ENCODE measurements at regions not wholly inside any gene's neighbourhood (a gene's known extent, or its start where the extent isn't known, plus 50 kb on each side); places are given as distances from the start of the nearest gene placed in this dataset.

- DNase-seq (ENCODE audit: low read depth) = no peak
- no peak for TF ChIP-seq CTCF (IDR thresholded peaks at IDR 0.05; ENCODE audit: control insufficient read depth, insufficient read depth, low read depth, low read length, missing control alignments)
- H3K4me3 ChIP-seq (ENCODE audit: control insufficient read depth, low read depth, low read length) = no peak overlapping the region
Observed at GRCh38 chr1:30286241-30286987, 437.0 kb downstream of the MATN1 start.

GRCh38 chr1:30285501-30285932, 437.9 kb downstream of the MATN1 start:
- no peak for TF ChIP-seq CTCF (IDR thresholded peaks at IDR 0.05; ENCODE audit: control insufficient read depth, insufficient read depth, low read depth, low read length, missing control alignments)
- H3K4me3 ChIP-seq (ENCODE audit: control insufficient read depth, low read depth, low read length) = no peak overlapping the region
- no peak for DNase-seq (ENCODE audit: low read depth)

GRCh38 chr1:30284728-30285475, 438.5 kb downstream of the MATN1 start:
- no peak overlapping the region for H3K4me3 ChIP-seq (ENCODE audit: control insufficient read depth, low read depth, low read length)
- no peak for DNase-seq (ENCODE audit: low read depth)
- no peak for TF ChIP-seq CTCF (IDR thresholded peaks at IDR 0.05; ENCODE audit: control insufficient read depth, insufficient read depth, low read depth, low read length, missing control alignments)

- TF ChIP-seq CTCF (IDR thresholded peaks at IDR 0.05; ENCODE audit: control insufficient read depth, insufficient read depth, low read depth, low read length, missing control alignments) = no peak
- H3K4me3 ChIP-seq (ENCODE audit: control insufficient read depth, low read depth, low read length) = no peak overlapping the region
- no peak for DNase-seq (ENCODE audit: low read depth)
Observed at GRCh38 chr1:30284226-30284625, 439.2 kb downstream of the MATN1 start.

- no peak for DNase-seq (ENCODE audit: low read depth)
- no peak for TF ChIP-seq CTCF (IDR thresholded peaks at IDR 0.05; ENCODE audit: control insufficient read depth, insufficient read depth, low read depth, low read length, missing control alignments)
- H3K4me3 ChIP-seq (ENCODE audit: control insufficient read depth, low read depth, low read length) = no peak overlapping the region
Observed at GRCh38 chr1:30283199-30283962, 440.0 kb downstream of the MATN1 start.

- TF ChIP-seq CTCF (IDR thresholded peaks at IDR 0.05; ENCODE audit: control insufficient read depth, insufficient read depth, low read depth, low read length, missing control alignments) = no peak
- H3K4me3 ChIP-seq (ENCODE audit: control insufficient read depth, low read depth, low read length) = no peak overlapping the region
- no peak for DNase-seq (ENCODE audit: low read depth)
Observed at GRCh38 chr1:30280572-30280971, 442.8 kb downstream of the MATN1 start.

All from AG09309 (cell line).